GM12892 (cell line): ENCODE measurements at regions not wholly inside any gene's neighbourhood (a gene's known extent, or its start where the extent isn't known, plus 50 kb on each side); places are given as distances from the start of the nearest gene placed in this dataset.

Experiments used
- POLR2A ChIP-seq: IDR thresholded peaks from 2 replicates; pipeline ENCODE4 v1.6.1; 2011; ENCODE audit warnings: low read depth, low read length, control low read depth
- POLR2AphosphoS5 ChIP-seq: IDR thresholded peaks from 2 replicates; pipeline ENCODE4 v1.6.1; 2011; ENCODE audit warnings: low read depth, low read length, control low read depth

DNA sequence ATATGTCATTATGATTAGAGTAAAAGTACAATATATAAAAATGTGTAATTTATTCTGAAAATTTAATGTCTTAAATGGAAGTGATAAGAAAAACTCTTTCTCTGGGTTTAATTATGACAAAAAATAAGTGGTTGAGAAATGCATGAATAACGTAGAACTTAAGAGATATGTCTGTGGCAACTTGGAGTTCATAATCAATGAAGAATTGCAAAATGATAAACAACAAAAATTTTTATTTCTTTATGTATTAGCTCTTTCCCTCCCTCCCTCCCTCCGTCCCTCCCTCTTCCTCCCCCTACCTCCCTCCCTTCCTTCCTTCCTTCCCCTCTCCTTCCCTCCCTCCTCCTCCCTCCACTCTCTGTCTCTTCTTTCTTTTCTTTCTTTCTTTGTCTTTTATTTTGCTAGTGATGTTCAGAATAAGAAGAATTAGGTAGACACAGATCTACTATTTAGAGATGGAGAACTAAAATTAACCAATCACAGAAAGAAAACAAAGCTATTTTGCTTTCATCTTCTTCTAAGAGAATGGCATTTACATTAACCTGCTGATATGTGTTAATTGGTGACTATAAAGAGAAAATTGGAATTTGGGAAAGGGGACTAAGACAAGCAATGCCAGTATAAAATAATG is 96.3 kb upstream of the PDC start:
- no peak for TF ChIP-seq POLR2A
- TF ChIP-seq POLR2AphosphoS5 = no peak
